ENCODE measurements at regions not wholly inside any gene's neighbourhood (a gene's known extent, or its start where the extent isn't known, plus 50 kb on each side); places are given as distances from the start of the nearest gene placed in this dataset.

DNA sequence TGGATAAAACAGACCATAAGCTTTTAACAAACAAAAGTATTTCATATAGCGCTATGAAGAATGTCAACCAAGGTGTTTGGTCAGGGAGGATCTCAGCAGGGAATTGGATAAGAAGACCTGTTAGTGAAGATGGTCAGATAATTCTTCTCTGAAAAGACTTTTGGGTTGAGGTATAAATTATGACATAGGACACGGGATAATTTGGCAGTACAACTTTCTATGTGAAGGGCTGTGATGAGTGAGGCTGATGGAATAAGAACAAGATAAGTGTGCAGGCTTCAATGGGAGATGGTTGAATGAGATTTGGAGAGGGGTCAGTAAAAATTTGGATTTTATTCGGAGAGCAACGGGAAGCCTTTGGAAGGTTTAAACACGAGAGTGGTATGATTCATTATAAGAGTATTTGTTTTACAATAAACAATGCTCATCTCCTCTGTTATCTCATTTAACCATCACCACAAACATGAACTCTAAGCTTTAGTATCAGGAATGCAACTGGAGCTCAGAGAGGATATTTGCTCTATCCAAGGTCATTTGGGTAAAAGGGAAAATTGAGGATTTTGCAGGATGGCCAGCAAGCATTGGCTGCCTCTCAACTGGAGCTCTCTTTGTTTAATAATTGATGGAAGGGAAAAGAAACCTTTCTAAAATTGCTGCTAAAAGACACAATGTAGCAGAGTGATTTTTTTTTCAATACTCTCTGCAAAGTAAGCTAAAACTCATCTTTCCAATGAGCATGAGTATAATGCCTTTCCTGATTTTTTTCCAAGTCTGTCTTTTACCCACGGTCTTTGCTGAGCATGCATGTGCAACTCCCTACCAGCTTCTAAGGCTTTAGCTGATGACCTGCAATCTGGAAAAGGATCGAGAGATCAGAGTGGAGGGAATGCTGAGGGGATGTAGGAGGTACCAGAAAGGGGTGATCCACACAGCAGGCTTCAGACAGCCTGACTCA is 534.0 kb downstream of the CBLN4 start:
- TF ChIP-seq, protein P1, sequence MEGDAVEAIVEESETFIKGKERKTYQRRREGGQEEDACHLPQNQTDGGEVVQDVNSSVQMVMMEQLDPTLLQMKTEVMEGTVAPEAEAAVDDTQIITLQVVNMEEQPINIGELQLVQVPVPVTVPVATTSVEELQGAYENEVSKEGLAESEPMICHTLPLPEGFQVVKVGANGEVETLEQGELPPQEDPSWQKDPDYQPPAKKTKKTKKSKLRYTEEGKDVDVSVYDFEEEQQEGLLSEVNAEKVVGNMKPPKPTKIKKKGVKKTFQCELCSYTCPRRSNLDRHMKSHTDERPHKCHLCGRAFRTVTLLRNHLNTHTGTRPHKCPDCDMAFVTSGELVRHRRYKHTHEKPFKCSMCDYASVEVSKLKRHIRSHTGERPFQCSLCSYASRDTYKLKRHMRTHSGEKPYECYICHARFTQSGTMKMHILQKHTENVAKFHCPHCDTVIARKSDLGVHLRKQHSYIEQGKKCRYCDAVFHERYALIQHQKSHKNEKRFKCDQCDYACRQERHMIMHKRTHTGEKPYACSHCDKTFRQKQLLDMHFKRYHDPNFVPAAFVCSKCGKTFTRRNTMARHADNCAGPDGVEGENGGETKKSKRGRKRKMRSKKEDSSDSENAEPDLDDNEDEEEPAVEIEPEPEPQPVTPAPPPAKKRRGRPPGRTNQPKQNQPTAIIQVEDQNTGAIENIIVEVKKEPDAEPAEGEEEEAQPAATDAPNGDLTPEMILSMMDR (IDR thresholded peaks at IDR 0.05): no peak
- TF ChIP-seq POLR2A (IDR thresholded peaks at IDR 0.05): no peak

Measured in vagina (tissue), 2 donors.